GM21619 (cell line): ENCODE measurements at regions not wholly inside any gene's neighbourhood (a gene's known extent, or its start where the extent isn't known, plus 50 kb on each side); places are given as distances from the start of the nearest gene placed in this dataset.

Source experiments
- ATAC-seq: cut with Tn5 transposase; IDR thresholded peaks from one replicate; pipeline ENCODE4 v1.9.1; 2021; ENCODE audit not compliant: unreplicated experiment

DNA sequence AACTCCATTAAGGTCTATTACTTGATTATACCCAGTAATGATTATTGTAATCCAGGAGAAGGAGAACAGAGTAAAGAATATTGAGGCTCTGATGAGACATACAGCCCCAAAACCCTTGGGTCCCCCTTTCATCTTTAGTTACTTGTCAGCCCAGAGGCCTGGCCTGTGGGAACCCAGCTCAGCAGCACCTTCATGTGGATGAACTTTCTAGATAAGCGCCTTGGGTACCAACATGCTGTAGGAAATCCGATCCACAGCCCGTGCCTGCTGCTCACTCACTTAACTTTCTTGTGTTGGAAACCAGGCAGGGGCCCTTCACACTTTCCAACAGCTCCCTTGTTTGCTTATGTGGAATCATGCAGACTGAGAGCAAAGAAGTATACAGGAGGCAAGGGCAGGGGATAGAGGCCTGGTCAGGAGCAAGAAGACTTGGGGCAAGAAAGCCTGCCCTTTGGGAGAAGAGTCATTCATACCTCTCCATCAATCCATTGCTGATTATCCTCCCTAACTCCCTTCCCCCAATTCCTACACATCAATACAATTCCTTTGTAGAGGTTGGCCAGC lies 64.0 kb upstream of the SOX9 start:
- ATAC-seq, result no peak

DNA sequence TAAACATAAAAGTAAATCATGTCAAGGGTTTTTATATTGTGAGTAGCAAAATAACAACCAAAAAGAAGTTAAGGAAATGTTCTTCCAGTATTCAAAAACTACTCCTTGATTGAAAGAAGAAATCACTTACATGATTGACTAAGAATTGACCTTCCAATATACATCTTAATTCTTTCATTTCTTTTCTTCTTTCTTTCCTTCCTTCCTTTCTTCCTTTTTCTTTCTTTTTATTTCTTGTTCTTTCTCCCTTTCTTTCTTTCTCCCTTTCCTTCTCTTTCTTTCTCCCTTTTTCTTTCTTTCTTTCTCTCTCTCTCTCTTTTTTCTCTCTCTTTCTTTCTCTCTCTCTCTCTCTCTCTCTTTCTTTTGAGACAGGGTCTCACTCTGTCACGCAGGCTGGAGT lies 60.7 kb upstream of the SOX9 start:
- ATAC-seq, result no peak

DNA sequence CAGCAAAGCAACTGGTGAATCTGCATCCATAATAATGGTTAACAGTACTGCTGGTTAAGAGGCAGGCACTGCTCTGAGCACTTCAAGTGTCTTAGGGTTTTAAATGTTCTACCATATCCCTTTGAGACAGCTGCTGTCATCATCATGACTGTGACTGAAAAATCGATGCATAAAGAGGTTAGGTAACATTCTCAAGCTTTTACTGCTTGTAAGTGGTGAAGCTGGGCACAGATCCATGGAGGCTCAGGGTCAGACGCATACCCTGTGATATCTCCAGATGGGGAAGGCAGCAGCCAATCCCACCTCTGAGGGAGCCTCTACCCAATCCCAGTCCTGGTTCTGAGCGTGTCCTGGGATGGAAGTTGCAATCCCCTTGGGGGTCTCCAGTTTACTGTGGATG lies 57.6 kb upstream of the SOX9 start:
- no peak for ATAC-seq

DNA sequence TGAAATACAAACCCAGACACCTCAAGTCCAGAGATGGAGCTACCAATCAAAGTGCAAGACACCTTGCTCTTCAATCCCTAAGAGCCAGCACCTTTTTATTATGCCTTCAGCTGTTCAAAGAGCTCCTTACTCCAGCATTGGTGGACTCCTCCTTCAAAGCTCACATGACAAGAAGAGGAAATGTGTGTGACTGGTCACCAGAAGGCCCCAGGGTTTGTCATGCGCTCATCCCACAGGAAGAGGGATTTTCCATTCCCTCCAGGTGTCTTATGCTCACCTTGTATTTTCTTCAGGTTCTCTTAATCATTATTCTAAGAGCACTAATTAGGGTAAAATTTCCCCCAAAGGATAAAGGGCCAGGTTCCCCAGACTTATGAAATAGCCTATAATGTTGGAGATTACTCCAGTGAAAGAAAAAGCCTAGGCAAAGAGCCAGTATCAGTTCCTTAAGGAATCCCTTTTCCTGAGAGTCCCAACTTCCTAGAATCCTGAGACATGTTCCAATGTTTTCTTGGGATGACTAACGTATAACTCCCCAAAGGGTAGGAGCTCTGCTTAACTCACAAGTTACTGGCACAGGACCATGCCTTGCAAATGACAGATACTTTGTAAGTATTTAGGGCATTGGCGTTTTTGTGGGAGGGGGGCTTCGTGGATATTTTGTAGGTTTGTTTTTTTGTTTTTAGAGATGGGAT lies 56.9 kb upstream of the SOX9 start:
- ATAC-seq, result no peak

DNA sequence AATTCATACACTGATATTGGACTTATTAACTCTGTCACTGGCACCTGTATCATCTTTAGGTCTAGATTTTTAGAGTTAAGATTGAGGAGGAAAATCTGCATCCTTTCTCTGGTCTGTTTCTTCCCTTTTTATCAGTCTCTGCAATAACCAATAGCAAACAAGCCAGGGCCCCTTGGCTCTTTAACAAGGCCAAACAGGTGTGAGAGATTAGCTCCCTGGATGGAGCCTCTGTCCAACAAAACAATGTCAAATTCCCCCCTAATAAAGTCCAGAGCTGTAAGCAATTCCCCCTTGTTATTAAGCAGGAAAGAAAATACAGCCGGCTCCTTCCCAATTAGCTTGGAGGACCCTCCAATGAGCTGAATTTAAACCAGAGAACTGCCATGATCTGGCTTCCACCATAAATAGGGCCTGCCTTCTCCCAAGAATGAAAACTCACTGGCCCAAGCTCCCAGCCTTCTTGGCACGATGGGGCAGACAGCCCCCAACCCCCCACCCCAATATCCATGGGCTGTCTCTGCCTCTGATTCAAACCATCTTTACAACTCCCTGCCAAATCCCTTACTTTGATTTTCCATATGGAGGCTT lies 56.1 kb upstream of the SOX9 start:
- ATAC-seq, result no peak

DNA sequence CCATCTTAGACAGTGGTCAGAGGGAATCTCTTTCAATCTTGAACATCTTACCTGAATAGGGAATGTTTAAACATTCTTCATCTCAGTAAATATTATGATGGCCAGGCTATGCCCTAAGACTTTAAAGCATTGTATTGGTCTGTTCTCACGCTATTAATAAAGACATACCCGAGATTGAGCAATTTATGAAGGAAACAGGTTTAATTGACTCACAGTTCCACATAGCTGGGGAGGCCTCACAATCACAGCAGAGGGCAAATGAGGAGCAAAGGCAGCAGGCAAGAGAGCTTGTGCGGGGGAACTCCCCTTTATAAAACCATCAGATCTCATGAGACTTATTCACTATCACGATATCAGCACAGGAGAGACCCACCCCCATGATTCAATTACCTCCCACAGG lies 55.3 kb upstream of the SOX9 start:
- ATAC-seq, result no peak

DNA sequence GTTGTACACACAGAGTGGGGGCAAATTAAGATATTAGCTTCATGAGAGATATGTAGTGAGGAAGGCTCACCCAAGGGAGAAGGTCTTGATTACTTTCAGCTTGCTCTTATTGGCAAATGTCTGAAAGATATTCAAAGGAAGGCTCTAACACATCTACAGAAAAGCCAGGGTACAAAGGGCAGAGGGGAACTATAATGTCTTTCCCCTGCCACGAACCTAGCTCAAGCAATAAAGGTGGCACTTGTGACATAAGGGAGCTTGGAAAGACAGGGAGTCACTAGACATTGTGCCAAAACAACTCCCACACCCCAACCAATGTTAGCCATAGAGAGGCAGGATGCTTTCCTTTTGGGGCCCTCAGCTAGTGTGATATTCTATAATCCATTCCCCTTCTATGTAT lies 52.2 kb upstream of the SOX9 start:
- ATAC-seq, result no peak

DNA sequence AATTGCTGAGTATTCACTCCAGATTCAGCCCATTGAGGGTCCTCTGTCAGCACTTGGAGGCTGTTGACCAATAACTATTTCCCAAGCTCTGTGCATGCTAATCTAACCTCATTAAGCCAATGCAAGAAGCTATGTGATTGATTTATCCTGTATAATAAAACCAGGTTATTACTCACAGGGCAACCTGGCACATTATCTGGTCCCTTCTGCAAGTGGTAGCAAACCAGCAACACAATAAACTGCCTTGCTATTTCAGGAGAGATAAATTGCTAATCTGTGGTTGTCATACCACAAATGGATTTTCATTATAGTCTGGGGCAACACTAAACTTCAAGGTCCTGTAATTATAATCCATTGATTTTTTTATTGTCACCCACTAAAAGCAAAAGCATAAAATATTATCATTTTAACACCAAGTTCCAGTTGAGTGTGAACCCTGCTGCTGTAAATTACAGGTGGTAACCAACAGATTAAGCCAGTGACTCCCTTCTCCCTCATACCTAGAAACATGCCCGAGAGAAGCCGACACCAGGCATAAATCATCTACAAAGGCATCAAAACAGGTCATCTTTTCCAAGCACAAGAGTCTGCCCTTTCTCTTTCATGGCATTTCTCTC lies 51.1 kb upstream of the SOX9 start:
- no peak for ATAC-seq
